HG03103 (cell line): ENCODE measurements at regions not wholly inside any gene's neighbourhood (a gene's known extent, or its start where the extent isn't known, plus 50 kb on each side); places are given as distances from the start of the nearest gene placed in this dataset.
"Not testable (repeated sequence)": the region's sequence is repeated elsewhere in the genome, so short reads cannot be mapped to it uniquely, and the experiment has no call there.

Source experiments
- ATAC-seq: cut with Tn5 transposase; IDR thresholded peaks from one replicate; pipeline ENCODE4 v1.9.1; 2021; ENCODE audit warnings: low read depth; ENCODE audit not compliant: unreplicated experiment

- ATAC-seq, result no peak
Measured at GRCh38 chr14:53380052-53380866, 227.1 kb upstream of the DDHD1 start.

- no peak for ATAC-seq
Measured at GRCh38 chr14:53378142-53378541, 225.0 kb upstream of the DDHD1 start.

- ATAC-seq, result no peak
Measured at GRCh38 chr14:53376064-53376463, 222.9 kb upstream of the DDHD1 start.

DNA sequence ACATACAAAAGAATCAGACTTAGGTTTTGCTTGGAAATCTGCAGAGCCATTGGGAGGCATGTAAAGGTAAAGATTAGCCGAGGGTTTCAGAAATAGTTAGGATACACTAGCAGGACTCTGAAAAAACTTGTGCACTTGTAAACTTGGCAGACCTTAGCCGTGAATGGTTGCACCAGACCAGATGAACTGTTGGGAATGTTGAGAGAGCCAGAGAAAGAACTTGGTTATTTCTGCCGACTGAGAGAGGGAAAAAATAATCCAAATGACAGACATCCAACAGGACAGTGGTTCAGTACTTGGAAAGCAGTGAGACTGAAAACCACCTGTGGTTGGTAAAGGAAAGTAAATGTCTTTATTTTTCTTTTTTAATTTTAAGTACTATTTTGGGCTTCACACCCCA, 222.5 kb upstream of the DDHD1 start:
- no peak for ATAC-seq

- no peak for ATAC-seq
Measured at GRCh38 chr14:53368711-53369201, 215.6 kb upstream of the DDHD1 start.

DNA sequence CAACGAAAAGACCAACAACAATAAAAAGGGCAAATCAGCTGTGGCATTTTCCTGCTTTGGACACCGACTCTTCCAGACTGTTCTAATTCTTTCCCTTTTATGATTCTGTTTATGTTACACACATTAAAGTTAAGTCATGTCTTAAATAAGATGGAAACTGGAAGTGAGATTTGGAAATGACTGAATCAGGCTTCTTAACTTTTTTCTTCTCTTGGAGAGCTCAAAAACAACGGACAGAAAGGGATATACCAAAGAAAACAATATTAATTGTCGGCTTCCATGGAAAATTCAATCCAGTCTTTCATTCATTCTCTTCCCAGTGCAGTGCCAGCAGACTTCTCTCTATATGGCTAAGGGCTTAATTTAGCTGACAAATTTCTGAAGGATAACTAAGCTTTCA, 214.9 kb upstream of the DDHD1 start:
- no peak for ATAC-seq

- no peak for ATAC-seq
Measured at GRCh38 chr14:53367644-53368026, 214.5 kb upstream of the DDHD1 start.

- ATAC-seq, result no peak
Measured at GRCh38 chr14:53365486-53366130, 212.5 kb upstream of the DDHD1 start.

- not testable (repeated sequence) for ATAC-seq
Measured at GRCh38 chr14:53362916-53363315, 209.8 kb upstream of the DDHD1 start.

GRCh38 chr14:53360829-53361228, 207.7 kb upstream of the DDHD1 start:
- no peak for ATAC-seq

DNA sequence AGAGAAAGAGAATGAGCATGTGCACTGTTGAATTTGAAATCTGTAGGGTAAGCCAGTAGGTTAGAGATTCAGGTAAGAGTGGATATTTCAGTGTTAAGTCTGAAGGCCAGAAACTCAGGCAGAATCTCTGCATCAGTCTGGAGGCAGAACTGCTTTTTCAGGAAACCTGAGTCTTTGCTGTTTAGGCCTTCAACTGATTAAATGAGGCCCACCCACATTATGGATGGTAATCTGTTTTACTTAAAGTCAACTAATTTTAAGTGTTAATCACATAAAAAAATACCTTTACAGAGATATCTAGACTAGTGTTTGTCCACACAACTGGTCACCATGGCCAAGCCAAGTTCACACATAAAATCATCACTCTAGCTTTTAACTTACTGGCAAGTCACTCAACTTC, 205.0 kb upstream of the DDHD1 start:
- ATAC-seq, result no peak

DNA sequence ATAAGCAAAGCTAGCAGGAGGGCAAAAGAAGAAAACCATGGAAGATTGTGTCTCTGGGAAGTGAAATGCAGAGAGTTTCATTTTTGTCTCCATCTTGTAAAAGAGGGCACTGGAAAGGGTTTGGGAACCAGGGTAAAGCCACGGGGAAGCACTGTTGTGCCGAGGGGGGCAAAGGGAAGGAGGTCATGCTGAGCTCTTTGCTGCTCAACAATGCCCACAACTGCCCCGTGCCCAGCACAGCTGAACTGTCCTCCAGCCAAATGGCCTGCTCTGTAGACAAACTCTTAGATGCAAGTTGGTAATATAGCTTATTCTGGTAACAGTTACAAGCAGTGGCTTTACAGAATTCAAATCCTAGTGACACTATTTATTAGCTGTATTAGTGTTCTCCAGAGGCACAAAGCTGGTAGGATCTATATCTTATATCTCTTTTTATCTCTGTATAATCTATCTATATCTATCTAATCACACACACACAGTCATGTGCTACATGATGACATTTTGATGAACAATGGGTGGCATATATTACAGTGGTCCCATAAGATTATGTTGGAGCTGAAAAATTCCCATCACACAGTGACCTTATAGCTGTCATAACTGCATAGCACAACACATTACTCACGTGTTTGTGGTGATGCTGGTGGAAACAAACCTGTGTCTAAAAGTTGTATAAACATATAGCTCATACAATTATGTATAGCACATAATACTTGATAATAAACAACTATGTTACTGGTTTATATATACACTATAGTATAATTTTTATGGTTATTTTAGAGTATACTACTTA, 203.4 kb upstream of the DDHD1 start:
- ATAC-seq, result no peak

GRCh38 chr14:53355581-53356112, 202.5 kb upstream of the DDHD1 start:
- no peak for ATAC-seq

- no peak for ATAC-seq
Measured at GRCh38 chr14:53354336-53354735, 201.2 kb upstream of the DDHD1 start.

DNA sequence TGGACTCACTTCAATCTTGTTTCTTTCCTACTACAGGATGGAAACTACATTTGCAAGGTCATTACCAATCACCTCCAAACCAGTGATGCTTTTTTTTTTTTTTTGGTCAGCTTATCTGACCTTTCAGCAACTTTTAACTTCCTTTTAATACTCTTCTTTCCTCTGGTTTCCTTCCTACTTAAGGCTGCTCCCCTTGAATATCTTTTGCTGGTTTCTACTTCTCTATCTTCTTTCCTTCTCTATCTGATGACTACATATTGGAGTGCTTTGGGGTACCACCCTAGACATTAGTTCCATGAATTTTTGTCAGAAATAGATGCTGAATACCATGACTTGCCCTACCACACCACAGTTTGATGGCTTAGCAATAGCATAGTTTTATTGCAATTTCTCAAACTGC, 197.7 kb upstream of the DDHD1 start:
- no peak for ATAC-seq

- ATAC-seq, result no peak
Measured at GRCh38 chr14:53350429-53350828, 197.3 kb upstream of the DDHD1 start.

DNA sequence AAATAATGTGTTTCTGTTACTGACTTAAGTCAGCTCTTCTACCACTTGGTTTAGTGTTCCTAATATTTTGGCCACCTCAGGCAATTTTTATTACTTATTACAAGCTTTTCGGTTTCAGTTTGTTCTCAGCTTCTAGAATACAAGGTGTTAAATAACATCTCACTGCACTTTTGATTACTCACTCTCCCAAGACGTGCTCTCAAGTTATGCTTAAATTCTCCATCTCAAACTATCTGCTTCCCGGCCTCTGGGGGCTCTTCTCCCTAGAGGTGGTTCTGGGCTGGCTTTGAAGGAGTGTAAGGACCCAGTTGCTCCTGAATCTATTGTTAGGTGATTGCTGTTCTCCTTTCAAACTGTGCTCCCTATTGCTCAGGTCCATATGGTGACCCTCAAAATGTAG, 193.9 kb upstream of the DDHD1 start:
- no peak for ATAC-seq

- no peak for ATAC-seq
Measured at GRCh38 chr14:53341324-53341723, 188.2 kb upstream of the DDHD1 start.

DNA sequence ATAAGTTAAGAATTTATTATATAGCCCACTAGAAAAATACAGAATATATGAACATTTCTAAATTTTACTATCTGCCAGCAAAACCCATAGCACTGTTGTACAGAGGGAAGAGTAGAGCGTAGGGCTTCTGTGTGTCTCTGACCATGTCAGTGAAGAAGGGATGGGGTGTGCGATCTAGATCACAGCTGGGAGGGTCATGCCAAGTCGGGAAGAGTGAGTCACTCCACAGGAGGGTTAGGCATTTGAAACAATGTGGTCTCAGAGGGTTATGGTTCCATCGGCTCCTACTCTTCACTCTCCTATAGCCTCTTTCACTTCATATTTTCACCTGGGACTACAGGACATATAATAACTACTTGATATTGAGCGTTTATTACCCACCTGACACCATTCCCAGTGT, 185.1 kb upstream of the DDHD1 start:
- ATAC-seq, result no peak

DNA sequence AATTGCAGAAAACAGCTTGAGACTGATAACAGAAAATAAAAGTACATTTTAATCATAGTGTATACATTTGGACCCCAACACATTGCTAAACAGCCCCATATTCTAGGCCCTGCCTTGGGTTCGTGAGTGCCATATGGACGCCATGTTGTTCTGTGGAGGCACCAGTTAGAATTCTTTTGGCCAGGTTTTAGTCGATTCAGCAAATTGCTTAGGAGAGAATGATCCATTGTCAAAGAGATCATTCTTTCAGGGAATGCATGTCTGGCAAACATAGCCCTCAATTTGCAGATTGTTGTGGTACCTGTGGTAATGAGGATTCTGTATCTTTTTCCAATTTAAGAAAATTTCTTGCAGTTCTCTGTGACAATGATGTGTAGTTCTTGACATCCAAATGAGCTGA, 183.6 kb upstream of the DDHD1 start:
- ATAC-seq, result no peak

GRCh38 chr14:53333809-53334208, 180.7 kb upstream of the DDHD1 start:
- ATAC-seq, result no peak
